DND-41 (cell line): ENCODE measurements at regions not wholly inside any gene's neighbourhood (a gene's known extent, or its start where the extent isn't known, plus 50 kb on each side); places are given as distances from the start of the nearest gene placed in this dataset.

Source experiments
- EZH2 ChIP-seq: IDR thresholded peaks from 3 replicates; pipeline ENCODE4 v1.6.1; 2012; ENCODE audit warnings: borderline replicate concordance, low read depth, mild to moderate bottlenecking, moderate library complexity, low read length, inconsistent platforms; ENCODE audit not compliant: severe bottlenecking
- TF ChIP-seq, protein P1 (sequence below): IDR thresholded peaks from 2 replicates; pipeline ENCODE4 v1.5.1; 2012; ENCODE audit warnings: borderline replicate concordance, low read length, moderate library complexity, mild to moderate bottlenecking; ENCODE audit not compliant: poor library complexity, severe bottlenecking; ENCODE audit errors: extremely low read depth

DNA sequence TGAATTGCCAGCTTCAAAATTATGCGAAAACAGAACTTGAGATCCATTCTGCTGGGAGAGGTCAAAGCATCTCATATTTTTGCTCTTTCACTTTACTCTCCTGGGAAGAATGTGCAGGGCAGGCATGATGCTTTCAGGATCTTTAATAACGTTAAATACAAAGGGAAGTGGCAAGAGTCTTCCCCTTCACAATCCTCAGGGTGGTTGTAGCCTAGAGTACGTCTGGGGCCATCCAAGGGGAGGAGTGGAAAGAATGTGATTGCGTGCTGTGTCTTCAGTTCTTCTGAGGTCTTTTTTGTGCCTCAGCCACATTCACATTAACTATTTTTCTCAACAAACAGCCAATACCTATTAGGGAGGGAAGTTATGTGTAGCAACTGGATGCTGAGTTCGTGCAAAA lies 207.3 kb downstream of the HGF start:
- no peak for TF ChIP-seq EZH2
- TF ChIP-seq, protein P1, sequence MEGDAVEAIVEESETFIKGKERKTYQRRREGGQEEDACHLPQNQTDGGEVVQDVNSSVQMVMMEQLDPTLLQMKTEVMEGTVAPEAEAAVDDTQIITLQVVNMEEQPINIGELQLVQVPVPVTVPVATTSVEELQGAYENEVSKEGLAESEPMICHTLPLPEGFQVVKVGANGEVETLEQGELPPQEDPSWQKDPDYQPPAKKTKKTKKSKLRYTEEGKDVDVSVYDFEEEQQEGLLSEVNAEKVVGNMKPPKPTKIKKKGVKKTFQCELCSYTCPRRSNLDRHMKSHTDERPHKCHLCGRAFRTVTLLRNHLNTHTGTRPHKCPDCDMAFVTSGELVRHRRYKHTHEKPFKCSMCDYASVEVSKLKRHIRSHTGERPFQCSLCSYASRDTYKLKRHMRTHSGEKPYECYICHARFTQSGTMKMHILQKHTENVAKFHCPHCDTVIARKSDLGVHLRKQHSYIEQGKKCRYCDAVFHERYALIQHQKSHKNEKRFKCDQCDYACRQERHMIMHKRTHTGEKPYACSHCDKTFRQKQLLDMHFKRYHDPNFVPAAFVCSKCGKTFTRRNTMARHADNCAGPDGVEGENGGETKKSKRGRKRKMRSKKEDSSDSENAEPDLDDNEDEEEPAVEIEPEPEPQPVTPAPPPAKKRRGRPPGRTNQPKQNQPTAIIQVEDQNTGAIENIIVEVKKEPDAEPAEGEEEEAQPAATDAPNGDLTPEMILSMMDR: no peak
